ENCODE measurements at regions not wholly inside any gene's neighbourhood (a gene's known extent, or its start where the extent isn't known, plus 50 kb on each side); places are given as distances from the start of the nearest gene placed in this dataset.
"Not testable (repeated sequence)": the region's sequence is repeated elsewhere in the genome, so short reads cannot be mapped to it uniquely, and the experiment has no call there.

DNA sequence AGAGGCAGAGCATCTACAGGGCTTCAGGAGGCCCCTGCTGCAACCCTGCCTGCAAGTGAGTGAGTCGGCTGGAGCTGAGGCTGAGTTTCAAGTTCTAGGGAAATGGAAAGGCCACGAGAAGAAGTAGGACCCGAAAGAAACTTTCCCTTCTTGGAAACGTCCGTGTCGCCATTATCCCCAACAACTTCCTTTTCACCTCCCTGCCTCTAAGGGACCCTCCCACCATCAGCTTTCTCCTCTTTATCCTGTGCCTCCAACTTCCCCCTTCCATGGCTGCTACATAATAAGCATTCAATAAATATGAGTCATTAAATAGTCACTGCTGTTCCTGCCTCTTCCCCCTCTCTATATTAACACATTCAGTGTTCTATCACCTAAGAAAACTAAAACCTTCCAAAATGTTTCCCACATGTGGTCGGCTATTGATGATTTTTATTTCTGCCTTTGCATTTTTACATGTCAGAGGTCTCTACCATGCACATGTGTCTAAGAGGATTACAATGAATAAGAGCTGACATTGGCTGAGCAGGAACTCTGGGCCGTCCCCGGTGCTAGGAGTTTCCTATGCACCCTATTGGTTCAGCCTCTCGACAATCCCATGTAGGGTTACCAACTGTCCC is 115.9 kb upstream of the TNRC6C start:
- Mint-ChIP-seq H3K27me3 (ENCODE audit: unreplicated experiment) (no peaks in the 10 kb centered on the region), H3K9me3 (ENCODE audit: unreplicated experiment) (no peaks in the 10 kb centered on the region), H3K4me3 (ENCODE audit: unreplicated experiment) (no peak overlapping the region), H3K27ac (ENCODE audit: unreplicated experiment) (no peak overlapping the region), H3K36me3 (ENCODE audit: unreplicated experiment) (no peaks in the 10 kb centered on the region), H3K4me1 (ENCODE audit: unreplicated experiment) (peaks cover 29% of the 10 kb centered on the region)
- TF ChIP-seq, protein P1, sequence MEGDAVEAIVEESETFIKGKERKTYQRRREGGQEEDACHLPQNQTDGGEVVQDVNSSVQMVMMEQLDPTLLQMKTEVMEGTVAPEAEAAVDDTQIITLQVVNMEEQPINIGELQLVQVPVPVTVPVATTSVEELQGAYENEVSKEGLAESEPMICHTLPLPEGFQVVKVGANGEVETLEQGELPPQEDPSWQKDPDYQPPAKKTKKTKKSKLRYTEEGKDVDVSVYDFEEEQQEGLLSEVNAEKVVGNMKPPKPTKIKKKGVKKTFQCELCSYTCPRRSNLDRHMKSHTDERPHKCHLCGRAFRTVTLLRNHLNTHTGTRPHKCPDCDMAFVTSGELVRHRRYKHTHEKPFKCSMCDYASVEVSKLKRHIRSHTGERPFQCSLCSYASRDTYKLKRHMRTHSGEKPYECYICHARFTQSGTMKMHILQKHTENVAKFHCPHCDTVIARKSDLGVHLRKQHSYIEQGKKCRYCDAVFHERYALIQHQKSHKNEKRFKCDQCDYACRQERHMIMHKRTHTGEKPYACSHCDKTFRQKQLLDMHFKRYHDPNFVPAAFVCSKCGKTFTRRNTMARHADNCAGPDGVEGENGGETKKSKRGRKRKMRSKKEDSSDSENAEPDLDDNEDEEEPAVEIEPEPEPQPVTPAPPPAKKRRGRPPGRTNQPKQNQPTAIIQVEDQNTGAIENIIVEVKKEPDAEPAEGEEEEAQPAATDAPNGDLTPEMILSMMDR (IDR thresholded peaks at IDR 0.05), result no peak
- DNase-seq (ENCODE audit: extremely low spot score, unreplicated experiment), result no peak

DNA sequence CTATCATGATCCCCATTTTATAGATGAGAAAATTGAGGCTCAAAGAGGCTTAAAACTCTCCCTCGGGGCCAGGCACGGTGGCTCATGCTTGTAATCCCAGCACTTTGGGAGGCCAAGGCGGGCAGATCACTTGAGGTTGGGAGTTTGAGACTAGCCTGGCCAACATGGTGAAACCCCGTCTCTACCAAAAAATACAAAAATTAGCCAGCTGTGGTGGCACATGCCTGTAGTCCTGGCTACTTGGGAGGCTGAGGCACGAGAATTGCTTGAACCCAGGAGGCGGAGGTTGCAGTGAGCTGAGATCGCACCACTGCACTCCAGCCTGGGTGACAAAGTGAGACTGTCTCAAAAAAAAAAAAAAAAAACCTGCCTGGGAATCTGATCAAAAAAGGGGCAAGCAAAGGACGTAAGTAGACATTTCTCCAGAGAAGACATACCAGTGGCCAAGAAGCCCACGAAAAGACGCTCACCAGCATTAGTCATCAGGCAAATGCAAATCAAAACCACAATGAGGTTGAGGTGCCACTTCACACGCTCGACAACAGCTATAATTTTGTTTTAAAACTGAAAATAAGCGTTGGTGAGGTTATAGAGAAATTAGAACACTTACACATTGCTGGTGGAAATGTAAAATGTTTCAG is 115.1 kb upstream of the TNRC6C start:
- H3K9me3 Mint-ChIP-seq (ENCODE audit: unreplicated experiment); H3K27me3 Mint-ChIP-seq (ENCODE audit: unreplicated experiment); DNase-seq (ENCODE audit: extremely low spot score, unreplicated experiment); H3K36me3 Mint-ChIP-seq (ENCODE audit: unreplicated experiment); H3K4me3 Mint-ChIP-seq (ENCODE audit: unreplicated experiment); H3K27ac Mint-ChIP-seq (ENCODE audit: unreplicated experiment): not testable (repeated sequence)
- peaks cover 29% of the 10 kb centered on the region for H3K4me1 Mint-ChIP-seq (ENCODE audit: unreplicated experiment)

DNA sequence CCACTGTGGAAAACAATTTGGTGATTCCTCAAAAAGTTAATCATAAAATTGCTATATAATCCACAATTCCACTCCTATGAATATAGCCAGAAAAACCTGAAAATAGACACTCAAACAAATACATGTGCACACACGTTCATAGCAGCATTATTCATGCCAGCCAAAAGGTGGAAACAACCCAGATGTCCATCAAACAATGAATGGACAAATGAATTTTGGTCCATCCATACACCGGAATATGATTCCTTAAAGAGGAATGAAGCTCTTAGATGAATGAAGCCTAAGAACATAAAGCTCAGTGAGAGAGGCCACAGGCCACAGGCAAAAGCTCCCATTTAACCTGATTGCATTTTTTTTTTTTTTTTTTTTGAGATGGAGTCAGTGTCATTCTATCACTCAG is 114.6 kb upstream of the TNRC6C start:
- DNase-seq (ENCODE audit: extremely low spot score, unreplicated experiment), result no peak
- no peaks in the 10 kb centered on the region for H3K9me3 Mint-ChIP-seq (ENCODE audit: unreplicated experiment)
- H3K36me3 Mint-ChIP-seq (ENCODE audit: unreplicated experiment), result no peaks in the 10 kb centered on the region
- no peak overlapping the region for H3K27ac Mint-ChIP-seq (ENCODE audit: unreplicated experiment)
- TF ChIP-seq, protein P1 (IDR thresholded peaks at IDR 0.05), result no peak
- peaks cover 29% of the 10 kb centered on the region for H3K4me1 Mint-ChIP-seq (ENCODE audit: unreplicated experiment)
- H3K4me3 Mint-ChIP-seq (ENCODE audit: unreplicated experiment), result no peak overlapping the region
- H3K27me3 Mint-ChIP-seq (ENCODE audit: unreplicated experiment), result no peaks in the 10 kb centered on the region

DNA sequence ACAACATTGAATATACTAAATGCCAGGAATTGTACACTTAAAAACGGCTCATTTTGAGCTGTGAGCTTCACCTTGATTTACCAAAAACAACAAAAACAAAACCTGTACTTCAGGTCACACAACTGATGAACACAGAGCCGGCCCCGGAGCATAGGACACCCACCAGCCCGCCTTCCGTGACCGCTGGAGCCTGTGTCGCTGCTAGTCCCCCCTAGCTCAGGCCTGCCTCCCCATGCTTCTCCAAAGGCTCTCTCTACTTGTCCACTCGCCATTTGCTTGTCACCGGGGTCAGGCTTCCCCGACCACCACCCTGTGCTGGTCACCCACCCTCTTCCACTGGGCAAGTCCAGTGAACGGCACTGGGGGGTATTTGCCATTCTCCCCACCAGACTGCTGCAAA is 113.8 kb upstream of the TNRC6C start:
- Mint-ChIP-seq H3K27ac (ENCODE audit: unreplicated experiment) (no peak overlapping the region), H3K9me3 (ENCODE audit: unreplicated experiment) (no peaks in the 10 kb centered on the region), H3K4me3 (ENCODE audit: unreplicated experiment) (no peak overlapping the region), H3K36me3 (ENCODE audit: unreplicated experiment) (no peaks in the 10 kb centered on the region), H3K4me1 (ENCODE audit: unreplicated experiment) (peaks cover 28% of the 10 kb centered on the region), H3K27me3 (ENCODE audit: unreplicated experiment) (no peaks in the 10 kb centered on the region)
- TF ChIP-seq, protein P1 (IDR thresholded peaks at IDR 0.05), result no peak
- DNase-seq (ENCODE audit: extremely low spot score, unreplicated experiment), result no peak

DNA sequence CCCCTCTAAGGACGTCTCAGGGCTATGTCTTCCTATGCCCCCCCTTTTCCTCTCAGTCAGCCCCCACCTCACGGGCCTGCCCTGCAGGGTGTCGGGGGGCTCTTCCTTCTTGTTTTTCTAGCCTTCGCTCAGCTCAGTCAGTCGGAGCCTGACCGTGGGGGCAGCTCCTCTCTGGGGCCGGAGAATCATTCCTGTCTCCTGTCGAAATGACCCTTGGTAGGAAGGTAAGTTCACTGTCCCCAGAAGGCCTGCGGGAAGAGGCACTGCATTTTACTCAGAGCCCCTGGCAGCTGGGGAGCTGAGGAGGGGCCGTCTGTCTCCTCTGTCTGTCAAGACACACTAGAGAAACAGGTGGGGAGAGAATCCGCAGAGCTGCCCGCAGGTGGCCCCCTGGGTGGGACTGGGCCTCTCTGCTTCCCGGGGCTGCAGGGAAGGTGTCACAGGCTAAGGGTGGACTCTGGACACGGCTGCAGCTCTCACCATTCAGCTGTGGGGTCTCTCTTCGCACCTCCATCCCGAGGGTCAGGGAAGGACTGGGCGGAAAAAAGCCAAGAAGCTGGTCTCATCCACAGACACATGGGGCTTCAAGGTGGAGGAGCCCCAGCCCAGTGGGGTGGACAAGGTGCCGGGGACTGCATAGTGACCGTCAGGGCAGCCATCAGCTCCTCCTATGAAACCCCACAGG is 112.8 kb upstream of the TNRC6C start:
- Mint-ChIP-seq H3K27me3 (ENCODE audit: unreplicated experiment) (no peaks in the 10 kb centered on the region), H3K4me1 (ENCODE audit: unreplicated experiment) (peaks cover 18% of the 10 kb centered on the region), H3K36me3 (ENCODE audit: unreplicated experiment) (no peaks in the 10 kb centered on the region), H3K9me3 (ENCODE audit: unreplicated experiment) (no peaks in the 10 kb centered on the region), H3K4me3 (ENCODE audit: unreplicated experiment) (no peak overlapping the region), H3K27ac (ENCODE audit: unreplicated experiment) (no peak overlapping the region)
- no peak for DNase-seq (ENCODE audit: extremely low spot score, unreplicated experiment)
- TF ChIP-seq, protein P1 (IDR thresholded peaks at IDR 0.05), result no peak

Data from osteocyte (in vitro differentiated cells).